GM12892 (cell line): ENCODE measurements at regions not wholly inside any gene's neighbourhood (a gene's known extent, or its start where the extent isn't known, plus 50 kb on each side); places are given as distances from the start of the nearest gene placed in this dataset.

ENCODE experiments used
- DNase-seq: peaks from one replicate; pipeline ENCODE4 v3.0.0; 2011; ENCODE audit not compliant: insufficient read length
- FAIRE-seq: peaks from 2 replicates; lab custom pipeline; 2011; peaks lifted over from hg19 to GRCh38; lab: Jason Lieb, UNC
- POLR2A ChIP-seq: IDR thresholded peaks from 2 replicates; pipeline ENCODE4 v1.6.1; 2011; ENCODE audit warnings: low read depth, low read length, control low read depth
- POLR2AphosphoS5 ChIP-seq: IDR thresholded peaks from 2 replicates; pipeline ENCODE4 v1.6.1; 2011; ENCODE audit warnings: low read depth, low read length, control low read depth
- TAF1 ChIP-seq: IDR thresholded peaks from 2 replicates; pipeline ENCODE4 v1.6.1; 2011; ENCODE audit warnings: low read depth, mild to moderate bottlenecking, control low read depth, low read length, borderline replicate concordance

DNA sequence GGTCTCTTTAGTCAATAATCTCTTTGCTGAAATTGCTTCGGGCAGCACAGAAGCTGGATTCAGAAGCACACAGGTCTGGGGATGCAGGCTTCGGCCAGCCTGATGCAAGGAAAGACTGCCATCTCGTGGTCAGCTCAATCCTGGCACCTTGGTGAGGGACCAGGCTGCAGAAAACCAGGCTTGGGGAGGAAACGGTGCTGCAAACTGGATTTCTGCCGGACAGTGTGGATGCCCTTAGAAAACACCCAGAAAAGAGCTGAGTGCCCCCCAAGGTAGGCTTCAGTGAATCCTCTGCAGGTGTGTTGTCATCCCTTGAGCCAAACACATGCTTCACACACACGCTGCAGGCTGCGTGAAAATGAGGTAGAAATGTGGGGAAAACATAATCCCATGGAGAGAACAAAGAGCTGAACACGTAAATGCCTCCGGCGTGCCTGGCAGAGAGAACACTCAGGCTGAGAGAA, 89.8 kb upstream of the PAX1 start:
- no peak for TF ChIP-seq POLR2A
- TF ChIP-seq POLR2AphosphoS5, result no peak
- no peak for TF ChIP-seq TAF1
- FAIRE-seq (peak; percentile 93), DNase-seq (peak; percentile 38)

DNA sequence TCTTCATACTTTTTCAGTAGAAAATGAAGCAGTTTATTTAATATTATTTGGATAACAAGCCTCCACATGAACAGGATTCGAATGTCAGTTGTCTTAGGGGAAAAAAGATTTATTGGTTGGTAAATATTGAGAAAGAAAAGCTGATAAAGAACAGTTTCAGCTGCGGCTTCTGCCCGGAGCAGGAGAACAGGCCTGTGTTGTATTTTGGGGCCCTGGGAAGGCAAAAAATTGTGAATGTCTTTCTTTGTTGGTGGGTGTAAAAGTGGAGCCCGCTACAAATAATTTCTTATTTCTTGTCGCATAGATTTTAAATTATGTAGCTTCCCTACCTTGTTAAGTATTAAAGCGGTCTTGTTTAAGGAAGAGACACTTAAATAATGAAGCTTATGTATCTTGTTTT, 90.5 kb upstream of the PAX1 start:
- DNase-seq (no peak), FAIRE-seq (no peak)
- TF ChIP-seq TAF1, result no peak
- TF ChIP-seq POLR2A, result no peak
- no peak for TF ChIP-seq POLR2AphosphoS5

DNA sequence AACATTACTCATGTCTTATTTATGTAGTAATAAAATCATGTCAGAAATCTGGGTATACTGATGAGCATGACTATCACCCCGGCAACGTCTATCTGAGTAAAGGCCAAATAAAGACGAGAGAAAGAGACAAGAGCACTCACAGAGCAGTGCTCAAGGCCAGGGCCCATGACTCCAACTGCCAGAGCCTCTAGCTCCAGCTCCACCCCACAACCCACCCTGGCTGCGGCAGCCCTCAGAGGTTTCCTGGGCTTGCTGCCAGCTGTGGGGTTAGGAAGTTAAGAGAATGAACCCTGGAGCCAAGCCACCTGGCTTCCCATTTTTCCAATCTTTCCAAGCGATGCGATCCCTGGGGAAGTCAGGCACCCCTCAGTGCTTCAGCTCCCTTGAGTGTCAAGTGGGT, 92.0 kb upstream of the PAX1 start:
- DNase-seq (no peak), FAIRE-seq (no peak)
- TF ChIP-seq POLR2A (no peak), TAF1 (no peak), POLR2AphosphoS5 (no peak)

DNA sequence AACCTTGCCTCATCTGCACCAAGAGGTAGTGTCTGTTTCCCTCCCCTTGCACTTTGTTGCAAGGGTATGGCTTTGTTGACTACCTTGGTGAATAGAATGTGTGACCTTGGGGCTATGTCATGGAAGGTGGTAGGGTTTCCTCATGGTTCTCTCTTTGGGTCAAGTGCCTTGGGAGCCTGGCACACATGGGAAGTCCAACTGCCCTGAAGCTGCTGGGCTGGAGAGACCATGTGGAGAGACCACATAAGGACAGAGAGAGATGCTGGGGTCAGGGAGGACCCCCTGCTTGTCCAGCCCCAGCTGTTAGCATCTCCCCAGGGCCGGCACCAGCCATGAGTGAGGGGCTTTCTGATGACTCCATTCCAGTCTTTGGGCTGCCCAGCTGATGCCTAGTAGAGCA, 95.5 kb upstream of the PAX1 start:
- TF ChIP-seq POLR2AphosphoS5, result no peak
- no peak for TF ChIP-seq TAF1
- TF ChIP-seq POLR2A, result no peak
- DNase-seq (no peak), FAIRE-seq (no peak)

DNA sequence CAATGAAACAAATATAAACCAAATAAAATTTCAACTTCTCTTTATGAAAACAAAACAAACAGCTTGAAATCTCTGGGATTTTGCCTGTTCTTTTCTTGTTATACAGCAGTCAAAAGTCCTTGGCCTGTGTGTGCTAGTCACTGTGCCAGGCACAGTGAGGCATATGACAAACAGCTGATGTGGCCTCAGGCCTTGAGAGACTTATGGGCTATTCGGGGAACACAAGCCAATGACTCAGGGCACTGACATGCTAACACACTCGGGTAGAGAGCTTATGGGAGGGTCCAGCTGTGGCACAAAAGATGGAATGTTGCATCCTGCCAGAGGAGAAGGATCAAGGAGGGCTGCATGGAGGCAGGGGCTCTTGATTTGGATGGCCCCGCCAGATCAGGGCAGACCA, 95.4 kb upstream of the NKX2-2 start:
- TF ChIP-seq TAF1 (no peak), POLR2A (no peak), POLR2AphosphoS5 (no peak)
- DNase-seq (no peak), FAIRE-seq (no peak)

DNA sequence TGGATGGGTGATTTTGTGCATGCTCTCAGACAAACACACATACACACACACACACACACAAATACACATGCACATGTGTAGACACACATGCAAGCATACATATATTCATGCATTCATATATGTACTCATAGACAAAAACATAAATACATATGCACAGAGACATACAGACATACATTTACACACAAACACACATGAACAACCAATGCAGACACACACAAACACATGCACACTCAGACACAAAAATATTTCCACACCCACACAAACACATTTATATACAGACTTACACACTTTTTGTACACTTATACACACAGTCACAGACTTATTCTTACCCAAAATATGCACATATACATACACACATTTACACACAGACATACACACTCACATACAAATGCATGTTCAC, 94.9 kb upstream of the NKX2-2 start:
- FAIRE-seq, result no peak
- no peak for TF ChIP-seq POLR2A
- TF ChIP-seq TAF1, result no peak
- TF ChIP-seq POLR2AphosphoS5, result no peak
- no peak for DNase-seq

DNA sequence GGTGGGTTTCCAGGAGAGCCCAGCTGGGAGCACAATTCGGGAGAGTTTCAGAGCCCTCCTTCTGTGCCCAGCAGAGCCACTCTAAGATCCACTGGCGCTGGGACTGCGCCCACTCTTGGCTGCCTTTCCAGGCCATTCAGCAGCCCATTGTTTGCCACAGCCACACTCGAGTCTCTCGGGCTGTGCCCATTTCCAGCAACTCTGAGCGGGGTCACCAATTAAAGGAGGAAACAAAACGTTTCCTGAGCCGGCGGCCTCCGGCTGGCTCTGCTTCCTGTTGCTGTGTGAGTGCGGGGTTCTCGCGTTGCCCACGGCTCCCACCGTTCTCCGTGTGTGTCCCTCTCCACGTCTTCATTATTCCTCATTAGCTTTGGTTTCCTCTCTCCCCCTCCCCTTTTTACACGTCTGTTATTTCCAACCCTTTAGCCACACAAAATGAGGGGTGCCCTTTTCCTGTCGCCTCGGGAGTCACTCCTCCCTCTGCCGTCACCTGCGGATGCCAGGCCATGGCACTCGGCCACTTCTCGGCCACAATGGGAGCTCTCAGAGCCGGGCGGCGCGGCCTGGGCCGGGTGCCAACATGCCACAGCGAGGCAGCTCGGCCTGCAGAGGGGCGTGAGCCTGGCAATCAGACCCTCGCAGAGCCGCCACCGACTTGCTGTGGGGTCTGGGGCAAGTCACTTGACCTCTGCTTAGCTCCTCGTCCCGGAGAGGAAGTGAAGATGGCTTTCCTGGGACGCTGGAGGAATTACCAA, 94.3 kb upstream of the NKX2-2 start:
- FAIRE-seq (no peak), DNase-seq (no peak)
- TF ChIP-seq TAF1 (no peak), POLR2A (no peak), POLR2AphosphoS5 (no peak)

DNA sequence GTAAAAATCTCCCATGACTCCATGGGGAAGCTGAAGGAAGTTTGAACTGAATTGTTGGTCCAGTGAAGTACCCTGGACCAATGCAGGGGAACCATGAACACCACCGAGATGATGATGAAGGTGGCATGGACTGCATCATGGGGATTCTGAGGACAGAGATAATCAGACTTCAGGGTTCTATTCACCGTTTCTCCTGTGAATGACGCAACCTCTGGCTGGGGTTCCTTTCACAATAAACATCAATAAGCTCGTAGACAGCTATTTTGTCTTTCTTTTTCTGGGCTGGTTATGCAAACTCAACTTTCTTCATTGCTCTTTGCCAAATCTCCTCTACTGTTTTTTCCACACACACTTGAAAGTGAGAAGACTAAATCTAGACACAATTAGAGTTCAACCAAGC, 87.9 kb upstream of the NKX2-2 start:
- FAIRE-seq, result no peak
- DNase-seq, result no peak
- TF ChIP-seq POLR2A, result no peak
- no peak for TF ChIP-seq POLR2AphosphoS5
- no peak for TF ChIP-seq TAF1

DNA sequence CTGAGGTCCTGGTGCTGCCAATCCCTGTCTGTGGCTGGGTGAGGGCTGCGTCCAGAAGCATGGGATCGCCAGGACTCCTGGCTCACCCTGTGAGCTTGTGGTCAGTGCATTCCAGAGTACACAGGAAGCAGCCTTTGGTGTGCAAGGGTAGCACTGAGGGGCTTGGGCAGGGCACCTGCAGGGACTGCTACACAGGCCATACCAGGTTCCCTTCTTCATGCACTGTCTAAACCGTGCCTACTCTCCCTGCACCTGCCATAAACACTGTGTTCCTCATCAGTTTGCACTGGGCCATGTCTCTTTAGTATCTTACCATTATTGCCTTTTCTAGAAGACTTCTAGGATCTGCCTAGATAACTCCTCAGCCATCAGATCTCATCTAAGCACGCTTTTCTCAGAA, 72.8 kb upstream of the NKX2-2 start:
- DNase-seq (no peak), FAIRE-seq (no peak)
- TF ChIP-seq POLR2A (no peak), TAF1 (no peak), POLR2AphosphoS5 (no peak)

DNA sequence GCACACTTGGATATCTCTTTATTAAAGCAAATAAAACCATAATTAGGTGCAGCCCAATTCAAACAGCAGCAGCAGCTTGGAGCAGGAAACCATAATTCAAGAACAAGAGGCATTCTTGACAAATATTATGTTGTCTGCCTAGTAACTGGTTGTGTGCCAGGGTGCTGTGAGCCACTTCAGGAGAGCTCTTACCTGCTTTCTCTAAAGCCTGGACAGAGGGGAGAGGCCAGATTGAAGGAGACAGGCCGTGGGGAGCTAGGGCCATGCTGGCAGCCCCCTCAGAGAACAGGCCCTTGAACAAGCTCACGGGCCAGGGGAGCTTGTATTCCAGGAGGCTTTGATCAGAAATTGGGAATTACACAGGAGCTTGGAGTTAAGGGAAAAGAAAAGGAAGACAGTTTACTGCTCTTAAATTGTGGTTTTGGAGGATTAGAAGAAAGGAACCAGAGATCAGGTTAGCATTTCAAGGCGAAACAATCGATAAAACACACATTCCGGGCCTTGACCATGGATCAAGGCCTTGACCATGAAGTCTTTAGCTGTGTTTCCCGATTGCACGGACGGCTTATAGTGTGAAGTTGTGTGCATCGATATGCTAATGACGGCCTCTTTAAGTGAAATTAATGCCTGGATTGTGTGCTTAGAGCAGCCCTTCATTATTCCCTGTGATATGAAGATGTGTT, 69.8 kb upstream of the NKX2-2 start:
- DNase-seq, result no peak
- TF ChIP-seq POLR2A (no peak), TAF1 (no peak), POLR2AphosphoS5 (no peak)
- no peak for FAIRE-seq

DNA sequence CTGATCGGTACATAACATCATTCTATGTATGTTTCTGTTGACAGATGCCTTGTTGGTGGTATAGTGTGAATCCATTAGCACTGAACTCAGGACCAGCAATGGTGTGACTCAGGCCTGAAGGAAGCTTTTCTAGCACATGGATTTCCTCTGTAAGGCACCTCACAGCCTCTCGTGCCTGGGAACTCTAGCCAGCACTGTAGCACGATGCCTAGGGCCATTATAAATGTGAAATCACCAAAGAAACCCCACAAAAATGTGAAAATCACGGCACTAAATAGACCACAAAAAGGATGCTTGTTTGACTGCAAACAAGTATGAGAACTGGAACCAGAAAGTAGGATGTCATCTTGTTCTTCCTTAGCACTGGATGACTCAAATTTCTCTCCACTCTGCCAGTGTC, 63.7 kb upstream of the NKX2-2 start:
- TF ChIP-seq POLR2A (no peak), TAF1 (no peak), POLR2AphosphoS5 (no peak)
- DNase-seq, result no peak
- FAIRE-seq, result no peak

DNA sequence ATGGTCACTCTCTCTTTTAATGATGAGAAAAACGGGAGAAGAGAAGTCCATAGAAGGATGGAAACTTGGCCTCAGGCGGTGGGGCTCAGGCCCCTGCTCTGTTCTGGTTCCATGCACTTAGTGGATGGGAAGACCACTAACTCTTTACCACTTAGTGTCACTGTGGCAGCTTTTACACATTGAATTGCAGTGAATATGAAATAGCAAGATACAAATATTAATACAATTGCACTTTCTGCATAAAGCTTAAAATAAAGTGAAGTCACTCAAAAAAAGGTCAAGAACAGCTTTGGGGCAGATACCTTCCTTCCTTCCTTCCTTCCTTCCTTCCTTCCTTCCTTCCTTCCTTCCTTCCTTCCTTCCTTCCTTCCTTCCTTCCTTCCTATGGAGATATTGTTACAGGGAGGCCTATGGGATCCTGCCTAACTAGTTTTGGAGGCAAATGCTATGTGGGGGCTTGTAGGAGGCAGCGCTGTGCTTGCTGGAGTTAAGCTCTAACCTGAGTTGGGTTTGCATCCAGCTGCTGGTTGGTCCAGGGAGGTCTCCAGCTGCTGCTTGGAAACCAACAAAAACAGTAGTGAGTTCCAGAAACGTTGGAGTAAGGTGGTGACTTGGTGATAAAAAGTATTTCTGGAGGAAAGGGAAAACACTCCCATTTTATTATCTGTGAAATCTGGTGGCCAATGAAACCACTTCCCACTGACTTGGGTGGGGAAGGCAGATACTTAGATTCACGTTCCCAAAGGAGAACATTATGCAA, 62.3 kb upstream of the NKX2-2 start:
- TF ChIP-seq TAF1, result no peak
- no peak for TF ChIP-seq POLR2AphosphoS5
- TF ChIP-seq POLR2A, result no peak
- FAIRE-seq, result no peak
- DNase-seq, result no peak
